DMS 273 (cell line): ENCODE measurements at regions not wholly inside any gene's neighbourhood (a gene's known extent, or its start where the extent isn't known, plus 50 kb on each side); places are given as distances from the start of the nearest gene placed in this dataset.
A peak's percentile ranks its signal among the peaks of the same experiment; 100 is the strongest.

Experiments used
- DNase-seq: peaks from one replicate; lab custom pipeline; 2025; ENCODE audit not compliant: unreplicated experiment; lab: John Stamatoyannopoulos, UW

GRCh38 chr9:116094846-116095245 is 58.7 kb upstream of the PAPPA start:
- no peak for DNase-seq

GRCh38 chr9:116095403-116095802 is 58.2 kb upstream of the PAPPA start:
- DNase-seq = no peak

- no peak for DNase-seq
Measured at GRCh38 chr9:116096046-116096445, 57.5 kb upstream of the PAPPA start.

- DNase-seq = peak; percentile 31
Measured at GRCh38 chr9:116096853-116097252, 56.7 kb upstream of the PAPPA start.

GRCh38 chr9:116098476-116098875 is 55.1 kb upstream of the PAPPA start:
- DNase-seq = no peak

GRCh38 chr9:116099821-116100220 is 53.8 kb upstream of the PAPPA start:
- DNase-seq = no peak

- no peak for DNase-seq
Measured at GRCh38 chr9:116100711-116101121, 52.9 kb upstream of the PAPPA start.

GRCh38 chr9:116101516-116101915 is 52.1 kb upstream of the PAPPA start:
- DNase-seq = no peak

GRCh38 chr9:116102596-116102995 is 51.0 kb upstream of the PAPPA start:
- no peak for DNase-seq
